CD4-positive, alpha-beta T cell (primary cell): ENCODE measurements at regions not wholly inside any gene's neighbourhood (a gene's known extent, or its start where the extent isn't known, plus 50 kb on each side); places are given as distances from the start of the nearest gene placed in this dataset.

ENCODE experiments used
- ATAC-seq: fragments of 200-7000 bp; cut with Tn5 transposase; one replicate; pipeline ENCODE4 v1.10.0; 2022; ENCODE audit warnings: mild to moderate bottlenecking; ENCODE audit not compliant: poor library complexity
- CTCF ChIA-PET: fragments of 350-600 bp; sonication (Branson Sonifier 250); formaldehyde crosslinking; loops from one replicate; lab custom pipeline; 2021; ENCODE audit warnings: antibody characterized with exemption, inconsistent platforms; lab: Charles Lee
- POLR2A ChIA-PET: fragments of 350-600 bp; sonication (Branson Sonifier 250); formaldehyde crosslinking; loops from one replicate; lab custom pipeline; 2021; ENCODE audit warnings: antibody characterized with exemption, inconsistent platforms; lab: Charles Lee
- DNase-seq, 14 experiments: peaks; one replicate each; pipeline ENCODE4 v3.0.0-alpha.2; 2013 to 2020; ENCODE audit warnings: mixed read lengths in 2 of 14
- H3K27ac ChIP-seq, 2 donors: one replicate each; pipeline versions ENCODE4 v1.5.1 to v1.7.0; 2013; ENCODE audit warnings: low read length in 2 of 2, low read depth in 1 of 2, mild to moderate bottlenecking in 1 of 2
- H3K27me3 ChIP-seq, 2 experiments: 1 replicate in 1 of 2; 2 replicates in 1 of 2; pipeline versions ENCODE4 v1.6.1 to v1.7.0; 2013; ENCODE audit warnings: low read length in 2 of 2, control low read depth in 1 of 2, mild to moderate bottlenecking in 1 of 2, moderate library complexity in 1 of 2; ENCODE audit not compliant: insufficient read depth in 2 of 2, control insufficient read depth in 1 of 2
- H3K36me3 ChIP-seq: one replicate; pipeline ENCODE4 v1.6.1; 2013; ENCODE audit warnings: low read length, control low read depth; ENCODE audit not compliant: insufficient read depth
- H3K4me1 ChIP-seq: one replicate; pipeline ENCODE4 v1.6.1; 2013; ENCODE audit warnings: low read length, control low read depth; ENCODE audit not compliant: insufficient read depth
- H3K4me3 ChIP-seq: one replicate; pipeline ENCODE4 v1.5.1; 2013; ENCODE audit warnings: mild to moderate bottlenecking, low read length, moderate library complexity
- H3K9me3 ChIP-seq, 2 experiments: 1 replicate in 1 of 2; 2 replicates in 1 of 2; pipeline versions ENCODE4 v1.6.1 to v1.7.0; 2013; ENCODE audit warnings: low read length in 2 of 2, mild to moderate bottlenecking in 2 of 2, control low read depth in 1 of 2, moderate library complexity in 1 of 2; ENCODE audit not compliant: control insufficient read depth in 1 of 2, insufficient read depth in 1 of 2
- H3K27ac Mint-ChIP-seq: one replicate; pipeline ENCODE4 v1.8.0; 2020; ENCODE audit warnings: mixed read lengths
- H3K27me3 Mint-ChIP-seq: one replicate; pipeline ENCODE4 v1.8.0; 2021; ENCODE audit warnings: mixed read lengths
- H3K36me3 Mint-ChIP-seq: one replicate; pipeline ENCODE4 v1.8.0; 2021; ENCODE audit warnings: low read depth, mixed read lengths
- H3K4me1 Mint-ChIP-seq: one replicate; pipeline ENCODE4 v1.8.0; 2021; ENCODE audit warnings: low read depth, mixed read lengths
- H3K4me3 Mint-ChIP-seq: one replicate; pipeline ENCODE4 v1.8.0; 2020; ENCODE audit warnings: mild to moderate bottlenecking, mixed read lengths
- H3K9me3 Mint-ChIP-seq: one replicate; pipeline ENCODE4 v1.8.0; 2020; ENCODE audit warnings: mixed read lengths
- intact Hi-C, 2 experiments: fragments of 100-400 bp; cut with DNase I in 1 of 2; cut with micrococcal nuclease in 1 of 2; formaldehyde crosslinking; loops; one replicate each; pipeline versions ENCODE4 v1.15.1 to v1.9.0; 2023 to 2025; cut with DNase I, micrococcal nuclease
- TF ChIP-seq, protein P1 (sequence below): fragments of 200-600 bp; IDR thresholded peaks from one replicate; pipeline ENCODE4 v1.8.0; 2022; ENCODE audit warnings: antibody characterized with exemption, mild to moderate bottlenecking

- Mint-ChIP-seq H3K4me1 (peaks cover 7% of the 10 kb centered on the region), H3K36me3 (no peaks in the 10 kb centered on the region), H3K27ac (no peak overlapping the region), H3K4me3 (no peak overlapping the region), H3K27me3 (no peaks in the 10 kb centered on the region), H3K9me3 (no peaks in the 10 kb centered on the region)
- no peak for DNase-seq
- no peaks in the 10 kb centered on the region for H3K9me3 ChIP-seq
- no peaks in the 10 kb centered on the region for H3K27me3 ChIP-seq
- CTCF ChIA-PET: no interaction called here
- H3K4me3 ChIP-seq: no peak overlapping the region
- intact Hi-C loops: no loop called here
- H3K36me3 ChIP-seq: no peaks in the 10 kb centered on the region
- H3K4me1 ChIP-seq: peaks cover 6% of the 10 kb centered on the region
- no peak for ATAC-seq
- H3K27ac ChIP-seq: no peak overlapping the region
- POLR2A ChIA-PET: no interaction called here
- TF ChIP-seq, protein P1, sequence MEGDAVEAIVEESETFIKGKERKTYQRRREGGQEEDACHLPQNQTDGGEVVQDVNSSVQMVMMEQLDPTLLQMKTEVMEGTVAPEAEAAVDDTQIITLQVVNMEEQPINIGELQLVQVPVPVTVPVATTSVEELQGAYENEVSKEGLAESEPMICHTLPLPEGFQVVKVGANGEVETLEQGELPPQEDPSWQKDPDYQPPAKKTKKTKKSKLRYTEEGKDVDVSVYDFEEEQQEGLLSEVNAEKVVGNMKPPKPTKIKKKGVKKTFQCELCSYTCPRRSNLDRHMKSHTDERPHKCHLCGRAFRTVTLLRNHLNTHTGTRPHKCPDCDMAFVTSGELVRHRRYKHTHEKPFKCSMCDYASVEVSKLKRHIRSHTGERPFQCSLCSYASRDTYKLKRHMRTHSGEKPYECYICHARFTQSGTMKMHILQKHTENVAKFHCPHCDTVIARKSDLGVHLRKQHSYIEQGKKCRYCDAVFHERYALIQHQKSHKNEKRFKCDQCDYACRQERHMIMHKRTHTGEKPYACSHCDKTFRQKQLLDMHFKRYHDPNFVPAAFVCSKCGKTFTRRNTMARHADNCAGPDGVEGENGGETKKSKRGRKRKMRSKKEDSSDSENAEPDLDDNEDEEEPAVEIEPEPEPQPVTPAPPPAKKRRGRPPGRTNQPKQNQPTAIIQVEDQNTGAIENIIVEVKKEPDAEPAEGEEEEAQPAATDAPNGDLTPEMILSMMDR: no peak
These were observed 112.1 kb downstream of the TNFSF18 start for GRCh38 chr1:172938681-172939080.

DNA sequence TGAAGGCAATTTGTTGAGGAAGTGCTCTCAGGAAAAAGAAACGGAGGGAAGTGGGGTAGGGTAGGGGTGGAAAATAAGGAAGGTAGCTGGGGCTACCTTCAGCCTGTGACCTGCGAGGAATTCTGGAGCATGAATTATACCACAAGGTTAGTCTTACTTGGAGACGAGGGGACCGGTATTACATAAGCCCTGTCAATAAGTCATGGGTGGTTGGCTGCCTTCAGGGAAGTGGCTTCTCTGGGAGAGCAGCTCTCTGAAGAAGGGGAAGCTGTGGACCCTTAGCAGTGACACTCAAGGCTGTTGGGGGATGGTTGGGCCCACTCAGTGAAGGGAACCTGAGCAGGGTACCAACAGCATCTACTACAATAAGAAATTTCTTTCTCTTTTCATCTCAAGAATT, 111.3 kb downstream of the TNFSF18 start:
- no peak overlapping the region for H3K4me3 ChIP-seq
- intact Hi-C loops: no loop called here
- no peaks in the 10 kb centered on the region for H3K9me3 ChIP-seq
- no peak for ATAC-seq
- POLR2A ChIA-PET: no interaction called here
- no peaks in the 10 kb centered on the region for H3K27me3 ChIP-seq
- H3K27ac ChIP-seq: no peak overlapping the region
- H3K4me3 Mint-ChIP-seq: no peak overlapping the region
- DNase-seq: no peak
- CTCF ChIA-PET: no interaction called here
- no peak overlapping the region for H3K27ac Mint-ChIP-seq
- no peaks in the 10 kb centered on the region for H3K9me3 Mint-ChIP-seq
- H3K27me3 Mint-ChIP-seq: no peaks in the 10 kb centered on the region
- TF ChIP-seq, protein P1: no peak
- no peaks in the 10 kb centered on the region for H3K4me1 ChIP-seq
- H3K4me1 Mint-ChIP-seq: no peaks in the 10 kb centered on the region
- no peaks in the 10 kb centered on the region for H3K36me3 Mint-ChIP-seq
- H3K36me3 ChIP-seq: no peaks in the 10 kb centered on the region

DNA sequence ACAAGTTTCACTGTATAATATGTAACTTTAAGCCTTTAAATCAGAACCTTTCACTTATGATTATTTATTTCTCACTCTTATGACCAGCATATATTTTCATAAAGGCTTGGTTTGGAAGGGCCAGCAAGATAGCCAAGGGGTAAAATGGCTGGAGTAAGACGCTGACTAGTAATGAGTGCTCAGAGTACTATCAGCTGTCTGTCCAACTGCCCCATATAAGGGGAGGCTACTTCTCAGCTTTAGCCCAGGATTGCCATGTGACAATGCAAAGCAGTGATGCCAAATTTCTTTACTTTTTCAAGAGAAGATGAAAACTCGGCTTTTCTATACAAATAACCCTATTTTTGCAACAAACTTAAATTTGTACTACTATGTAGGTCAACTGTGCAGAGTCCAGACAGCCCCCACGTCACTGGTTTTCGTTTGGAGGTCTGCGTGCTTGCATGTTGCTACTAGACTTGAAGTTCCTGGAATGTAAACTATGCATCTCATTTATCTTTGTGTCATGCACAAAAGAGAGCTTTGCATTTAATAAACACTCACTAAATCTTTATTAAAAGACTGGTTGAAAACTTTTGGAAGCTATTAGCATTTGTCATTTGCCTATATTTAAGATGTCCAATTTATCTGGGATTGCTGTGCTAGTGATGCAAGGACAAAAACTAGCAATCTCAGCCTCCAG, 110.4 kb downstream of the TNFSF18 start:
- H3K4me3 Mint-ChIP-seq: no peak overlapping the region
- TF ChIP-seq, protein P1: no peak
- Histone ChIP-seq H3K36me3 (no peaks in the 10 kb centered on the region), H3K27ac (no peak overlapping the region), H3K27me3 (no peaks in the 10 kb centered on the region), H3K9me3 (no peaks in the 10 kb centered on the region), H3K4me3 (no peak overlapping the region), H3K4me1 (no peaks in the 10 kb centered on the region)
- DNase-seq (no peak), ATAC-seq (no peak)
- no peaks in the 10 kb centered on the region for H3K27me3 Mint-ChIP-seq
- intact Hi-C loops: no loop called here
- H3K36me3 Mint-ChIP-seq: no peaks in the 10 kb centered on the region
- no peak overlapping the region for H3K27ac Mint-ChIP-seq
- ChIA-PET CTCF (interaction anchor here (0.8 kb wide), 1 partner anchor 9 kb away, joined by 3 read pairs; no protein-coding TSS in a partner anchor), POLR2A (no interaction called here)
- no peaks in the 10 kb centered on the region for H3K4me1 Mint-ChIP-seq
- no peaks in the 10 kb centered on the region for H3K9me3 Mint-ChIP-seq
